Hematopoietic multipotent progenitor cell treated with erythropoietin and hydrocortisone succinate and interleukin-3 and kit ligand, for 8 days (in vitro differentiated cells): ENCODE measurements at regions not wholly inside any gene's neighbourhood (a gene's known extent, or its start where the extent isn't known, plus 50 kb on each side); places are given as distances from the start of the nearest gene placed in this dataset.
"Not testable (repeated sequence)": the region's sequence is repeated elsewhere in the genome, so short reads cannot be mapped to it uniquely, and the experiment has no call there.

ENCODE experiments used
- DNase-seq: peaks from one replicate; pipeline ENCODE4 v3.0.0-alpha.2; 2015

DNA sequence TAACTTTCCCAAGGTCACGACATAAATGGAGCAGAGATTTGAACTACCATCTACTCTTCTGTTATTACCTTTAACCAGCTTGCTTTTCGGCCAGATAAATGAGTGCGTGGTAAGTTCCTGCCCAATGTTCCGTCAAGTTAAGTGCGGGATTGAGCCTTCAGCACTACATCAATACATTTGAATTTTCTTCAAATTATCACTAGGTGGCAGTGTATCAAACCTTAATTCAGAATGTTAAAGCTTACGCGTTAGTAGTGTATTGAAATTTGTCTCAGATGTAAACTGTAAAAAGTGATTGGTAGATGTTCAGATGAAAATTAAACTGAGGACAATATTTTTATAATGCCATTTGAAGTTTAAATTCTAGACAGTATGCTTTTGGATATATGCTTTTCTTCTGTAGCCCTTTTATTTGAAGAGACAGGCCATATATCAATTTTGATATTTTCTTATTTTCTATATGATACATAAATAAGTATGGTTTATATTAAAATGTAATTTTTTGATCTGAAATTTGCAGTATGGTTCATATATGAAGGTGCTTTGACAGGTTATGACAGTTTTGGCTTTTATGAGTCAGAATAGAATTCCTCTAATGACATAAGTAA, 681.3 kb downstream of the ADCYAP1 start:
- DNase-seq: peak; percentile 46

DNA sequence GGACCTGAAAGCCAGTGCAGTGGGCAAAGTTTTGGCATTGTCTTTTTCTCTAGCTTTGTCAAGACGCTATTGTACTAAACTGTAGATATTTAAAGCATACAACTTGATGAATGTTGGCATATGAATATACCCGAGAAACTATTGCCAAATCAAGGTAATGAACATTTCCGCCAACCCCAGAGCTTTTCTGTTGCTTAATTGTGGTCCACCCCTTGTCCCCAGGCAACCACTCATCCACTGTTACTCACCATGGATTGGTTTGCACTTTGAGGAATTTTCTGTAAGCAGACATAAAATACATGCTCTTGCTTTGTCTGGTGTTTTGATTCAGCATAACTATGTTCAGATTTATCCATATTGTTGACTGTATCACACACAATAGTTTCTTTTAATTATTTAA, 688.4 kb downstream of the ADCYAP1 start:
- no peak for DNase-seq

DNA sequence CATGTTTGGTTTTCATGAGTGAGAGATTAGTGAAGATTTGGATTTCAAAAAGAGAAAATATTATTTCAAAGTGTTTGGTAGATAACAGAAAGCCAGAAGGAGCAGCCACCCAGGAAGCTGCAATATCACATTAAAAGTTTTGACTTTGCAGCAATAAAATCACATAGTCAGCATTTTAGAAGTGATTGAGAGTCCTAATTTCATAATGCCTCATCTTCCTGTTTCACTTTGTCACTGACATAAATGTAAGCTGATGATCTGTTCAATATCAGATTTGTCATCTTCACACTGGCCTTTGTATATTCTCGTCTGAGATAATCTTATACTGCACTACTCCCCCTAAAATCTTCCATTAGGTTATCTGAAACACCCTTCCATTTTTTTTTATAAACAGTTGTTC, 690.5 kb downstream of the ADCYAP1 start:
- no peak for DNase-seq

GRCh38 chr18:1599196-1599595, 694.5 kb downstream of the ADCYAP1 start:
- no peak for DNase-seq

GRCh38 chr18:1604751-1605150, 700.1 kb downstream of the ADCYAP1 start:
- DNase-seq: no peak

DNA sequence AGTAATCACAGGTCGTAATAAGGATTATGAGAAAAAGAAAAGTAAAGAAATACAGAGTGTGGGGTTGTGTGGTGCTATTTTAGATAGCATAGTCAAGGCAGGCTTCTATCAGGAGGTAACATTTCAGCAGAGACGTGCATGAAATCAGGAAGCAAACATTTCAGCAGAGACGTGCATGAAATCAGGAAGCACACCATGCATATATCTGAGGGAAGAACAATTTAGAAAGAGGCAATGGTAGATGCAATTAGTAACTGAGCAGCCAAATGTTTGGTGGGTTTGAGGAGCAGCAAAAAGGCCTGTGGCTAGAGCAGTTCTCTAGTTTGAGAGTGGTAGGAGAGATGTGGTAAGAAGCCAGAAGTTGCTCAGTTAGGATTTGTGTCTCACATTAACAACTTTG, 713.7 kb downstream of the ADCYAP1 start:
- no peak for DNase-seq

DNA sequence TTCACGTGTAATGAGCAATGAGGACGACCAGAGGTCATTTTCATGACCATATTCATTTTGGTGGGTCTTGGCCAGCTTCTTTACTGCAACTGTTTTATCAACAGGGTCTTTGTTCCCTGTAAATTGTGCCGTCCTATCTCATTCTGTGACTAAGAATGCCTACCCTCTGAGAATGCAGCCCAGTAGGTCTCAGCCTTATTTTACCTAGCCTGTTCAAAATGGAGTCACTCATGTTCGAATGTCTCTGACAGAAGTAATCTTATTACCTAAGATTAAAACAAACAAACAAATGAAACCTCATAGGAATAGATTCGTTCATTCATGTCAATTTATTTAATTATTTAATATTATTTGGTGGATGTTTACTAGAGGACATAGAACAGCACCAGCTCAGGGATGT, 714.8 kb downstream of the ADCYAP1 start:
- DNase-seq: no peak

DNA sequence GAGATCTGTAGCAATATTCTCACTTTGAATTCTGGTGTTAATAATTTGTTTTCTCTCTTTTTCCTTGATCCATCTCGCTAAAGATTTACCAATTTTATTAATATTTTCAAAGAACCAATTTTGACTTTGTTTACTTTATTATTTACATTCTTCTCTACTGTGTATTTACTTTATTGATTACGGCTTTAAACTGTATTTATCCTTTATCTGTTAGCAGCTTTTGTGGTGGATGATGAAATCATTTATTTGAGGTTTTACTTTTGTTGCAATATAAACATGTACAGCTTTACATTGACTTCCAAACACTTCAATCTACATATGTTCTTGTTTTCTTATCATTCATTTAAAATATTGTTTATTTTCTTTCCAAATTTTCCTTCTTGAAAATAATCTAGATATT, 719.9 kb downstream of the ADCYAP1 start:
- DNase-seq: no peak

DNA sequence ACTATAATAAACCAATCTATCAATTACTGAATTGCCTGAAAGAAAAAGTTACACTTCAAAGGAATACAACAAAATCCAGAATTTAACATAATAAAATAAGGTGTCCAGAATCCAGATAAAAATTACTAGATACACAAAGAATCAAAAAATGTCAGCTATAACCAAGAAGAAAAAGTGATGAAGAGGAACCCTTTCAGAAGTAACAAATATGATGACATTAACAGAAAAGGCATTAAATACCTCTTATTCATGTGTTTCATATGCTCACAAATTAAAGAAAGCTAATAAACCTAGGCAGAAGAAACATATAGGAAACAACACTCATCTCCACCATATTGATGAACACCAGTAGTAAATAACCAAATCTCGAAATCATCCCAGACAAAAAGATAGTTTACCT, 722.8 kb downstream of the ADCYAP1 start:
- DNase-seq: no peak

GRCh38 chr18:1648712-1649111, 744.0 kb downstream of the ADCYAP1 start:
- DNase-seq: no peak

DNA sequence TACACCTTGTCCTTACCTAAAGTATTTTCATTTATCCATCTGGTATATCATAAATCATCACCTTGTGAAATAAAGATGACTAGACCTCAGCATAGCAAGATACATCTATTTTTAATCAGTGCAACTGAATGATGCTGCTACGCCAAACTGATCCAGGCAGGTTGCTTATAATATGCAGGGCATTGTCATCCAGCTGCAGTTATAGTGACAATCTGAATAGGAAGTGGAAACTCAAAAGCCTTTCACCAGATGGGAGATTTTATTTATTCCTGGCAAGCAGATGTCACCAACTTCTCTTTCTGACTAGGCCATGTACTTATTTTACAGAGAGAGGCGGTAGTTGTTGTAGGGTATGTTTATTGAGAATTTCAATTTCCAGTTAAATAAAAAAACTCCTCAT, 747.3 kb downstream of the ADCYAP1 start:
- DNase-seq: no peak

- DNase-seq: no peak
Measured at GRCh38 chr18:1653873-1654272, 749.2 kb downstream of the ADCYAP1 start.

DNA sequence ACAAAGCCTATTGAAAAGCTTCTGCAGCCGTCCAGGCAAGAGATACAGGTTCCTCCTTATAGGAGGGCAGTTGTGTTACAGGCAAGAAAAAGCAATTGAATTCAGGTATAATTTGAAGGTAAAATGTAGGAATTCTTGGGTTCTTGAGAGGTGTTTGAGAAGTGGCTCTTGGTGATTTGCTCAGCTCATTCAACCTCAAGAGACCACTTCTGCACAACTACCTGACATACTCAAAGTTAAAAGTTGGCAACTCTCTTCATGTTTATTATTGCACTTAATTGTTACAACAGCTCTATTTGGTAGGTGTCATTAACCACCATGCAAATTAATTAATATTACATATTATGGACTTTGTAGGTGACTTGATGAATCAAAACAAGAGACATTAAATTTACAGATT, 753.2 kb downstream of the ADCYAP1 start:
- DNase-seq: no peak

GRCh38 chr18:1658908-1659566, 754.4 kb downstream of the ADCYAP1 start:
- no peak for DNase-seq

GRCh38 chr18:1663879-1664705, 759.4 kb downstream of the ADCYAP1 start:
- peak; percentile 58 for DNase-seq

DNA sequence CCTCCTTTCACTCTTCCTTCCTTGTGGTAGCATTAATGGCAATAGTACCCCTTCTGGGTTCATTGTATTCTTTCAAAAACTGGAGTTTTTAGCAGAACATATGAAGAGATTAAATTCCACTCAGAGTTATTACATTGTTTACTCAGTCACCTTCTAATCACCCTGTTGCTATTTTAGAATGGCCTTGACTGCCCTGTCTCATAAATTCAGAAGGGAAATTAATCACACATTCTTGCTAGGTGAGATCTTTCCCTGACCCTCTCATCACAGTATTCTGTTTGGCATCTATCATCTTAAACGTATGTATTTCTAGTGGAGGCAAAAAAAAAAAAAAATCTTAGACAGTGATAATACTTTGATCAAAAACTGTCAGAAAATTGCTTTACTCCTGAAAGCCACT, 760.4 kb downstream of the ADCYAP1 start:
- no peak for DNase-seq

- no peak for DNase-seq
Measured at GRCh38 chr18:1668279-1668678, 763.6 kb downstream of the ADCYAP1 start.

DNA sequence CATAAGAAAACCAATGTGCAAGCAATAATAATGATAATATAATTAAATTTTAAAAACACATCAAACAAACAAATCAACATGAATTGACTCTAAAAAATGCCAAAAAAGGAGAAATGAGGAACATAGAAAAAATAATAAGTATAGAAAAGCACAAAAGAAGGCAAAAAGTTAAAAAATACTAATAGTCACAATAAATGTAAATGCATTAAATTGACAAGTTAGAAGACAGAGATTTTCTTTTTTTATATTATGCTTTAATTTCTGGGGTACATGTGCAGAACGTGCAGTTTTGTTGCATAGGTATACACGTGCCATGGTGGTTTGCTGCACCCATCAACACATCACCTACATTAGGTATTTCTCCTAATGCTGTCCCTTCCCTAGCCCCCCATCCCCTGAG, 767.0 kb downstream of the ADCYAP1 start:
- not testable (repeated sequence) for DNase-seq

DNA sequence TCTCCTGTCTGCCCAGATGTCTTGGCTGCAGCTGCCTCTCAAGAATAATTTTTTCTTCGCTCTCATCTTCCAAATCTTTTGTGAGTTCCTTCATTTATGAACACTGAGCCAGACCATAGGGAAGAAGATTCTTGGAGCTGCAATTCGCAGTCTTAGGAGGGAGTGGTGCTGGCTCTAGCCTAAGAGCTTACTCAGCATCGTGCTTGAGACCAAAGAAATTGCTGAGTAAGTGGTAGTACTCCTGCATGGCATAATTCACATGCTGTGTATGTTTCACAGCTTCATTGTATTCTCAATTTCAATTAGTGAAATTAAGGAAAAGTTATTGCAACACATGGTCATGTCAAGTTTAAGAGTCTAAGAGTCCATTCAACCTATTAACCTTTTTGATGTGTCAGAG, 771.7 kb downstream of the ADCYAP1 start:
- DNase-seq: no peak

DNA sequence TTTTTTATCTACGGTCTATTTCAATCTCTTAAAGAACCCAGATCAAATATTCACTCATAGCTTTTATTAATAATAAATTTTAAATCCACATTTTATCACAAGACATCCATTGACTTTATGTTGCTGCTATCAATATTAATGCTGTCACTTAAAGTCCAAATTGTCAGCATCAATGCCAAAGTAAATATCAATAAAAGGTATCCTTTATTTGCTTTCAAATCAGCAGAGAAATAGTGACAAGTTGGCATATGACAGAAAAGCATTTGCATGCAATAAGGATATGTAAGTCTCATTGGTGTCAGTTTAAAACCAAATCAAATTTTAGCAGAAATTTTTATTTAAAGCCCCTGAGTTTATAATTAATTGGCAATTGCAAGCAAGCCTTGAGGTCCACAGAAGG, 775.4 kb downstream of the ADCYAP1 start:
- no peak for DNase-seq

DNA sequence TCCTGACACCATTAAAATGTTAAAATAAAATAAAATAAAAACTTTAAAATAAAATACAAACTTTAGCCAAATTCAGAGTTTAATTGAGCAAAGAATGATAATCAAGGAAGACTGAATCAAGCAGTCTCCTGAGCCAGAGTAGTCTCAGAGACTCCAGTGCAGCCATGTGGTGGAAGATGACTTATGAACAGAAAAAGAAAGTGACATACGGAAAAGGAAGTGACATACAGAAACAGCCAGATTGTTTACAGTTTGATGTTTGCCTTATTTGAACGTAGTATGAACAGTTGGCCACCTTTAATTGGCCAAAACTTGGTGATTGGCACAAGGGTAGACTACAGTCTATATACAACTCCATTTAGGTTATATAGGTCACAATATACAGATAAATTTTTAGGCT, 787.2 kb downstream of the ADCYAP1 start:
- DNase-seq: no peak

DNA sequence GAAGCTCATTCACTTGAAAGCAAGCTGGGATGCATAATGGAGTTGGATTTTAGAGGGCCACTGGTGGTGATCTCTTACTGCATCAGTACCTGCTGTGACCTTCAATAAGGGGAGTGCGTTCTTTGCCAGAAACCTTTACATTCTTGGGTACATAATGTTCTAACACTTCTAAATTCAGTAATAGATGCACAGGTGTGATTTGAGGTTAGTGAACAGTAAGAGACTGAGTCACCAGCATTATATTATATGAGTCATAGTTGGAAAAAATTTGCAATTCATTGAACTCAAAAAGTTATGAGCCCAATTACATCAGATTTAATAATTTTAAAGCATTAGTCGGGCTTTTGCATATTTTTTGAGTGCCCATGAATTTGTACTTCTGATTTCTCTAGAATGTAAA, 803.3 kb downstream of the ADCYAP1 start:
- no peak for DNase-seq

DNA sequence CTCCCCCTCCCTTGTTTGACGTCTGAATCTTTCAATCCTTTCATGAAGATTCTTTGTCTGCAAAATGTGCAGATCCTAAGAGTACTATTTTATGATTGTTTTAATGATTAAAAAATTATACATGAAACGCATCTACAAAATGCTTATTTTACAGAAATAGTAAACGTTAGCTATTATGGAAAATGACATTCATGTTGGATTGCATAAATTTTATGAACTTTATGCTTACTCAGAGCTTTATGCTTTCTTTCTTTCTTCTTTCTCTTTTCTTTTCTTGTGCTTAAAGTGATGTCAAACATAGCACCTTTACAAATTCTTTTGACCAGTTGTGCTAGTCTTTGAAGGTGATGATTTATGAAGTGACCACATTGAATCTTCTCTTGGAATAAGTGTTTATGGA, 805.4 kb downstream of the ADCYAP1 start:
- no peak for DNase-seq

DNA sequence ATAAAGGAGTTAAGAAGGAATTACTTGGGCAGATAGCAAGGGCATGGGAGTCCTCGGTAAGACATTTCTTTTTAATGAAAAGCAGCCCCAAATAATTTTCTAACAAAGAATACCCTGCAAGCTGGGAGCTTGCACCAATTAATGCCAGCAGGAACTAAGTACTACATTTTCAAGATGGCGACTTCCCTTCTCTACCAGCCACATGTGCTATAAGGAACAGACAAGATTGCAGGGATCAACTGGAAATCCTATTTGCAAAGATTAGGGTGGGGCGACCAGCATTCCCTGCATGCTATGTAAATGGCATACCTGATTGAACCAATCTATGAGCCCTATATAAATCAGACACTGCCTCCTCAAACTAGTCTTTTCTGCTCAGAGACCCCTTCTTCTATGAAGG, 827.5 kb downstream of the ADCYAP1 start:
- no peak for DNase-seq
